GM21825 (cell line): ENCODE measurements at regions not wholly inside any gene's neighbourhood (a gene's known extent, or its start where the extent isn't known, plus 50 kb on each side); places are given as distances from the start of the nearest gene placed in this dataset.

Experiments
- ATAC-seq: cut with Tn5 transposase; IDR thresholded peaks from one replicate; pipeline ENCODE4 v1.9.1; 2021; ENCODE audit warnings: mild to moderate bottlenecking, moderate library complexity; ENCODE audit not compliant: unreplicated experiment

- ATAC-seq: no peak
Measured at GRCh38 chr6:128676456-128676855, 156.1 kb upstream of the PTPRK start.

GRCh38 chr6:128672023-128672422, 151.6 kb upstream of the PTPRK start:
- no peak for ATAC-seq

- no peak for ATAC-seq
Measured at GRCh38 chr6:128667339-128667858, 147.0 kb upstream of the PTPRK start.

DNA sequence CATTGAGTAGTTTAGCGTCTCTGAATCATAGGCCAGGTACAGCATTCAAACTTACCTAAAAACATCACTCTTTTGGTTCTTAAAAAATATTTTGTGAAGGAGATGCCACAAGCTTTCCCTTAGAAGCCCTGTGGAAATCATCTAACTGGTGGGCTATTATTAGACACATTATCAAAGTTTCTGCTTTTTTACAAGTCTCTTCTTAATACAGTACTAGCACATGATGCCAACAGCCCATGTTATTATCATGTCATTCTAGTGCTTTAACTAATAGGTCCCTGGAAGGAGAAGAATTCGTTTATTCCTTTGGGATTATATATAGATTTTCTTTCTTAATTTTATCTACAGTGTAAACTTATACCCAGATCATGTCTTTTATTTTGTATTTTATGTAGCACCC, 146.0 kb upstream of the PTPRK start:
- no peak for ATAC-seq

- peak; percentile 54 for ATAC-seq
Measured at GRCh38 chr6:128663238-128663637, 142.8 kb upstream of the PTPRK start.

DNA sequence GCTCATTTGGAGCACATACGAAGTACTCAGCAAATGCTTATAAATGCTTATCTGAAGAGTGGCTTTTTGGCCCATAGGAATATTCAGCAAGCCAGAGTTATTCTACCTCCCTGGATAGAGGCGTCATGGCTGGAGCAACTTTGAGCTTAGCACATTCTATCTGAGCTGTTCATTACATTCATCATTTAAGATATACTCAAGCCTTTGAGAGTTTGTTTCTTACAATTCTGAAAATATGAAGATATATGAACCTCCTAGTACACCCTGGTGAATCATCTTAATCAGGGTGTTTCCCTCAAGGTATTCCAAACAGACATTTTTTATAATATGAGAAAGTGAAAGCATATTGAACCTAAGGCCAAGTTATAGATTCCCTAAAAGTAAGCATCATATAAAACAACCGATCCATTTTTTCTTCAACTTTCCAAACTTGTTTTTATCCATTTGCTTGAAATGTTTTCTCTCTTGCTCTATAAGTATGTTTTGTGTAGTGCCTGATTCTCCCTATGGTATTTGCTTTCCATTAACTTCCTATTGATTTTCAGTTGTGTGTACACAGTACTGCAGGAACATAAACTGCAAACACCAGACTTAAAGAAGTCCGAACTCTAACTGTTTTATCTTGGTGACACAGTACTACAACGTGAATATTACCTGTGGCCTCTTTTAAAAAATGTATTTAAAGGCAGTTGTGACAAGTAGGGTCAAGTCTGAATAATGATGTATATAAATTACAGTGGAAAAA, 139.7 kb upstream of the PTPRK start:
- no peak for ATAC-seq

DNA sequence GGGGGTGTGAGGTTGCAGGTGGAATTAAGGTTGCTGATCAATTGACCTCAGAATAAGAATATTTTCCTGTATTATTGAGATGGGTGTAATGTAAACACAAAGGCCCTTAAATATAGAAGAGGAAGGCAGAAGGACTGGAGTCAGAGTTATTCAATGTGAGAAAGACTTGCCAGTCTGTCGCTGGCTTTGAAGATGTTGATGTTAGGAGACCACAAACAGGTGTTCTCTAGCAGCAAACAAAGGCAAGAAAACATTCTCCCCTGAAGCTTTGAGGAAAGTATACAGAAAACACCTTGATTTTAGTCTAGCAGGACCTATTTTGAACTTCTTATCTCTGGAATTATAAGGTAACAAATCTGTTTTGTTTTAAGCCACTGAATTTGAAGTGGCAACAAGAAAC, 138.9 kb upstream of the PTPRK start:
- no peak for ATAC-seq

- ATAC-seq: no peak
Measured at GRCh38 chr6:128657181-128657580, 136.8 kb upstream of the PTPRK start.

DNA sequence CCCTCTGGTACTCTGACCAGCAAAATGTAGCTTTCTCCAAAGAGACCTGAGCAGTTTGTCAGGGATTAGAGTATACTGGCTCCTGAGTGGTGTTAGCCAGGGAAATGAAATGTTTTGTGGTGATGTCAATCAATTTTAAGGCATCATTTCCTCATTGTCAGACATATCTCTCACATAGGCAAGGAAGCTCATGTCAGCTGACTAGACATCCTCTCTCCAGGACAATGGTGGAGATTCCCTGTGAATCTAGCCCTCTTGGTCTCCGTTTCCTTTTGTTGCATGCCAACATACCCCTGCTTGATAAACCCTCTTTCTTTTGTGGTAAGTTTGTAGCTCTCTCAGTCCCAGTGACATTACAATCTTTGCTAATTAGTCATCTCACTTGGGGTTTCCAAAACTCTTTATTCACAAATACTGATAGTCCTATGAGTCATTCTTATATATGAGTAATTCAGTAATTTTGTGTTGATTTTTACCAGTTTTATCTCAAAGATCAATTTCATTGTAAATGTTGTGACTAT, 135.6 kb upstream of the PTPRK start:
- ATAC-seq: peak; percentile 67

DNA sequence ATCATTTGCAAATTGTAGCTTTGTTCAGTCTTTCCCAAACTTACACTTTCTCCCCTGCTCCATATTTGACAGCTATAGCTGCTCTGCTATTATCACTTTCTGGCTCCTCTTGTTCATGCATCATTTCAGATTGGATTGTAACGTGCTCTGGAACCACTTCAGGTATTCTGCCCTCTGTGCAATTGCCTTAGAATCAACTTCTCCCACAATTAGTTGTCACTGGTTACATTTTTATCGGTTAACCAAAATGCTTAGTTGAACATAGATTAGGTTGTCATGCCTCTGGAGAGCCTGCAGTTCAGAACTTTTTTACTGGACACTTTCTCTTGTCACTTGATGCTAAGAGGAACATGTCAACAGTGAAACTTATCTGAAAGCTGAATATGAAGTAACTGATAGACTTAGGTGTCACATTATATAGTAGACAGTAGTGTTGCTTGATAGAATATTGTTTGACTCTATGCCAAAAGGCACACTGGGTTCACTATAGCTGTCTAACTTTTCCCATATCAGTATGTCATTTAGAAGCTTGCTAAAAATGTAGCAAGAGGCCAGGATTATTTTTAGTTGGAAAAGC, 127.7 kb upstream of the PTPRK start:
- ATAC-seq: no peak

GRCh38 chr6:128642132-128642531, 121.7 kb upstream of the PTPRK start:
- ATAC-seq: no peak

GRCh38 chr6:128641703-128642102, 121.3 kb upstream of the PTPRK start:
- no peak for ATAC-seq

DNA sequence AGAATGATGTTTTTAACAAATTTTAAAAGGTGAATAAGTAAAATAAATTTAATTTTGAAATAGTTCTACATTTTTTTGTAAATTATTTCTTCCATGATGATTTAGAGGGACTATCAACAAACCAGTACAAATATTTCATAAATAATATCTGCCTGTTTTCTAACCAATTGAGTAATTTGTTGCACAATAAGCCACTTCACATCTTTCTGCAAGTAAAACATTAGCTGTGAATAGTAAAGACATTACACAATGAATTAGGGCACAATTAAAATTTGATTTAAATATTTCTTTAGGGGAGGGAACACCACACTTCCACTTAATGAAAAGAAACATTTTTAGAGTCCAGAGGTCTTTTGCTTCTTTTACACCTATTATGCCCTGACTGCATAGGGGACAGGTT, 118.4 kb upstream of the PTPRK start:
- no peak for ATAC-seq

GRCh38 chr6:128635219-128635618, 114.8 kb upstream of the PTPRK start:
- no peak for ATAC-seq

DNA sequence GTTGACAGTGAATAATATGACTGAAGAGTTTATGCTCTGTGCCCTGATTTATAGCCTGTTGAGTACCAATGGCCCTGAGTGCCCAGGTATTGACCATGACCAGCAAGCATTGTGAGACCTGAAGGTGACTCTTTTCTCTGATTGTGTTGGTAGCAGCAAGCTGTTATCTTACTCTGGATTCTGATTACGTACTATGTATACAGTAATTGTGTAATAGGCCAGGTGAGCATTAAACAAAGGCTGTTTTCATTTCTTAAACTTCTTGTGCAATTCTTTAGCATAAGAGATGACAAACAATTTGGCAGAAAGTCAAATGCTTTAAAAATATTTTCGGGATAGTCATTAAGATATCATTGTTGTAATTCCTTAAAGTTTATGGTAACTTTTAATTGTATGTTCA, 111.7 kb upstream of the PTPRK start:
- ATAC-seq: no peak

GRCh38 chr6:128631031-128631430, 110.6 kb upstream of the PTPRK start:
- no peak for ATAC-seq

DNA sequence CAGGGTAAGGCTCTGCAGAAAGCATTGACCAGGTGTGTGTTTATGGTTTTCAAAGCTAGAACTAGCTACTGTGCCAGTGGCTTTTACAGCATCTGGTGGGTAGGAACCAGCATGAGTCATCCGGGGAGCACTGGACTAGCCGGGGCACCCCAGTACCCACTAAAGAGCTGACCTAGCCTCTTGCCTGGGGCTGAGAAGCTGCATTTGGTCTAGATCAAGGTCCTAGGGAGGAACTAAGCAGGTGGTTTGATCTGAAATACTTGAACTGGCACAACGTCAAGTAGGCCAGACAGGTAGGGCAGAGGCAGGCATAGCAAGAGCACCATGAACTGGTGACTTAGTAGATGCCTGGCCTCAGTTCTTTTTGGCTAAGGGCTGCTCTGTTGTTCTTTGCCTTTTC, 109.8 kb upstream of the PTPRK start:
- no peak for ATAC-seq

DNA sequence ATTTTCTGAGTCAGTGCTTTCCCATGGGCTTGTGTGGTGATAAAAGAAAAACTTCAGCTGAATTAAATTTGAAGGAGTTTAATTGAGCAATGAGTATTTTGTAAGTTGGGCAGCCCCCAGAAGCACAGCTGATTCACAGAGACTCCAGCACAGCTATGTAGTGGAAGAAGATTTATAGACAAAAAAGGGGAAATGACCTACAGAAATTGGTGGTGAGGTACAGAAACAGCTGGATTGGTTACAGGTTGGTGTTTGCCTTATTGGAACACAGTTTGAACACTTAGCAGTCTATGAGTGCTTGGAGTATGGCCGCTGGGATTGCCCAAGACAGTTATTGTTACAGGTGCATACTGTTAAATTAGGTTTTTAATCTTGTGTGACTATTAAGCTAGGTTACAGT, 96.9 kb upstream of the PTPRK start:
- ATAC-seq: no peak

DNA sequence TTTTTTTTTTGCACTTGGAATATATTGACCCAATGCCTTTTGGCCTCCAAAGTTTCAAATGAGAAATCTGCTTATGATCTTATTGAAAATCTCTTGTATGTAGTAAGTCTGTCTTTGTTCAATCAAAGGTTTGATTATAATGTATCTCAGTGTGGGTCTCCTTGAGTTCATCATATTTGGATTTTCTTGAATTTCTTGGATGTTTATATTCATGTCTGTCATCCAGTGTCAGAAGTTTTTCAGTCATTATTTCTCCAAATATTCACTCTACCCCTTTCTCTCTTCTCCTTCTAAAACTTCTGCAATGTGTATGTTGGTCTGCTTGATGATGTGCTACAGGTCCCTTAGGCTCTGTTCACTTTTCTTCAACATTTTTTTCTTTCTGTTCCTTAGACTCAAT, 95.9 kb upstream of the PTPRK start:
- no peak for ATAC-seq

GRCh38 chr6:128606611-128607010, 86.2 kb upstream of the PTPRK start:
- ATAC-seq: no peak

DNA sequence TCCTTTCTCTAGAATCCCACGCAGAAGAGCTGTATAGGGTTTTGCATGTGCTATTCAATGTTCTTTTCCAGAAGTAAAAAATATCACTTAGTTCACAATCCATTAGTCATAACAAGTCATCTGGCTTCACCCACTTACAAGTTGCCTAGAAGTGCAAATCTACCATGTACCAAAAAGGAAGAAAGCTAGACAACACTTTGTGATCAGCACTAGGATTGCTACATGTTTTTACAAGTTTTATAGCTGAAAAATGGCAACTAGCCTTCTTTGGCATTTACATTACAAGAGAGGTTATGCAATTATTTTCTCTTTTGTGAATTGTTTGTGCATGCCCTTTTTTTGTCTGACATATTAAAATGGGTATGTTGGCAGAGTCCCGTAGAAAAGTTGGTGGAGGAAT, 85.6 kb upstream of the PTPRK start:
- no peak for ATAC-seq

- ATAC-seq: no peak
Measured at GRCh38 chr6:128601060-128601459, 80.7 kb upstream of the PTPRK start.
